CD4-positive, alpha-beta T cell treated with Interleukin-4 for 1 hour (primary cell): ENCODE measurements at regions not wholly inside any gene's neighbourhood (a gene's known extent, or its start where the extent isn't known, plus 50 kb on each side); places are given as distances from the start of the nearest gene placed in this dataset.

Experiments
- DNase-seq, 2 donors: peaks; one replicate each; pipeline ENCODE4 v3.0.0-alpha.2; 2020 to 2022

DNA sequence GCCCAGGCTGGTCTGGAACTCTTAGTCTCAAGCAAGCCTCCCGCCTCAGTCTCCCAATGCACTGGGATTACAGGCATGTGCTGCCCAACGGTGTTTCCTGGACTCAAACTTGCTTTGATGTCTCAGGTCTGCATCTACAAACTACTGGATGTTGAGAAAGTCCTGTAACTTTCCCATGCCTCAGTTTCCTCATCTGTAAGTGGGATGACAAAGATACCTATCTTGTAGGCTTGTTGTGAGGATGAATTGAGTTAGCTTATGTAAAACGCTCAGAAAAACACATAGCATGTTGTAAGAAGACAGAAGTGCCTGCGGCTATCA is 63.6 kb upstream of the NUDT4 start:
- no peak for DNase-seq

DNA sequence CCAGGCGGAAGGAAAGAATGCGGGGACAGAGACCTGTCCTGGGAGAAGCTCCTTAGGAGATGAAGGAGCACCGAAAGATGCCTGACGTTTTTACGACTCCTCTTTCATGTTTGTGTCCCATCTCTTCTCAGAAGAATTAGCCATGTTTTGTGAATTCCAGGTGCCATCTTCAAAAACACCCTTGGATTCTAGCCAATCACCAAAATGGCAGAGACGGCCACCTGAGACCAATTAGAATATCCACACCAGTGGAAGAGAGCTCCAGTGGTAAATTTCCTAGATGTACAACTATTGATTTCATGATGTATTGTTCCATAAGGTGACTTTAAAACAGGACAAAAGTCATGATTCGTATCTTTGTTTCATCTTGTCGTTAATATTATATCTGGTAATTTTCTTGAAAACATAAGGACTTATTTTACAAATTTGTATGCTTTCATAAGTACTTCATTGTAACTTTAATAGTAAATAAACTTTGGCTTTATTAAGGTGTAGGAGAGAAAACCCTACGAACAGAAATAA is 62.3 kb upstream of the NUDT4 start:
- DNase-seq: no peak

DNA sequence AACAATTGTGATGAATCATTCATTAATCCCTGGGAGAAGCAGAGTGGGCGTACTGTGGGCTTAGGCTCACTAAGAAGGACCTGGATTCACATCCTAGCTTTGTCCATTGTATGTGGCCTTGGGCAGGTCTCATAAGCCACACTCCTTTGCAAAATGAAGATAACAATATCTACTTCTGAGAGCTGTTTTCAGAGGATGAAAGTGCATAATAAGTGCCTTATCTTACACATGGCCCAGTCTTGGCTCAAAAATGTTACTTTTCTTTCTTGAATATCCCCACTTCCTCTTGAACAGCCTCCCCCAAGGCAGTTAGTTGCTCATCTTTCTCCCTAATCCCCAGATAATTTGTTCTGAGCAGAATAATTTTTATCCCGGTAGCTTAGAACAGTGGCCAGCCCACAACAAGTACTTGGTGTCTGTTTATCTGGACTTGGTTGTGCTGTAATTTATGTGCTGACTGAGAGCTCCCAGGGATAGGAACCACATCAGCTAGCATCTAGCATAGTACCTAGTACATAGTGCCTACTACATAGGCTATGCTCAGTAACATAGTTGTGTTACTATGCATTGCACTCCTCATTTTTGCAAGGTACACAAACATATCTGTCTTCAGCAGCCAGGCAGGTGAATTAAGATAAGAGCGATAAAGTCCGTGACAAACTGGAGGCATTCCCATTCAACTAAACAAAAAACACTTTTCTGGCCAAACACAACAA is 61.7 kb upstream of the NUDT4 start:
- DNase-seq: no peak

DNA sequence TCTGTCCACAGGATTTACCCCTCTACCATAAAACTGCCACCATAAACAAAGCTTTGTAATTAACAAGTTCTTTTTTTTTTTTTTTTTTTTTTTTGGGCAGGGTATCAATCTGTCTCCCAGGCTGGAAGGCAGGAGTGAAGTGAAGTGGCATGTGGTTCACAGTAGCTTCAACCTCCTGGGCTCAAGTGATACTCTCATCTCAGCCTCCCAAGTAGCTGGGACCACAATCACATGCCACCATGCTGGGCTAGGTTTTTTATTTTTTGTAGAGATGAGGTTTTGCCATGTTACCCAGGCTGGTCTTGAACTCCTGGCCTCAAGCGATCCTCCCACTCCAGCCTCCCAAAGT is 61.1 kb upstream of the NUDT4 start:
- no peak for DNase-seq

DNA sequence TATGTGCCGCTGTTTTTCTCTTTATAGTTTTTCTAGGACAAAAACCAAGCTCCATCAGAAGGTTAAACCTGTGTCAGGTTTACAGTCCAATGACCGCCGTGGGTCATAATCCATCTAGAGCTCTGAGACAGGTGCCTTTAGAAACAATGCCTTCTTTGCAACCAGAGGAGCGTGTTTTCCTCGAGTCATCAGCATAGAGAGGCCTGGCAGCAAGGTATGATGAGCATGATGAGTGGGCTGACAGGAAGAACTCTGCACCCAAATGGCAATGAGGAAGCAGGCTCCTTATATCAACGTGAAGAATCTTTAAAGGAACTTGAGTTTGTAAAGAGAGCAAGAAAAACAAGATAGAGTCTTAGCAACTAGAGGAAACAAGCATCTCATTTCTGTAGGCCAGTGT is 60.5 kb upstream of the NUDT4 start:
- no peak for DNase-seq

DNA sequence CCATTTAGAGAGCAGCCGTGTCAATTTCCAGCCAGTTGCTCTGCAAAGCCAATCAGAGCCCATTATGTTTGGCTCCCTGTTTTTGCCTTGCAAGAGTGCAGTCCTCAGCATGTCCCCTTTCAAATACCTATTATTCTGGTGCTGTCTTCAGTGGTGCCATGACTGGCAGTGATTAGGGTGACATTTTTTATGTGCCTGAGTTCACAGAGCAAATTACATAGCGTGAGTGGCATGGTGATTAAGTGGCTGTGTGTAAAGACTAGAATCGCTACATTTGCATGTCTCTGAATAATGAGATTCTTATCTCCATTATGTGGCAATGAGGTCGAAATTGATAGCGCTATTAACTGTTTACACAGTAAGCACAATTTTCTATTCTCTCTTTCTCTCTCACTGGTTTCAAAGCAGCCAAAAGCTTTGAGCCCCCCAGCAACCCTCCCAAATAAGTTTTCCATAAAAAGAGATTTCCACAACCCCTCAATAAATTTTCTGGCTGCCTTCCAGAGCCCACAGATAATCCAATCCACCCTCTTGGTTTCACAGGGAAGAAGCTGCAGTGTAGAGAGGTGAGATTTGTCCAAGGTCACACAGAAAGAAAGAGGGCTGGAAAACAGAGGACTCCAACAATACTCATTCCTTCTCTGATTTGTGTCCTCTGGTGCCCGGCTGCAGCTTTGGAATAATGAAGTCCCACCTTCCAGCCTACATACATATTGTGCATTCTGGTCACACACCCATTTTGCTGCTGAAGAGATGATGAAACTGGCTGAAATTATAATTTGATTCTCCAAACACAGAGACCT is 58.8 kb upstream of the NUDT4 start:
- no peak for DNase-seq

DNA sequence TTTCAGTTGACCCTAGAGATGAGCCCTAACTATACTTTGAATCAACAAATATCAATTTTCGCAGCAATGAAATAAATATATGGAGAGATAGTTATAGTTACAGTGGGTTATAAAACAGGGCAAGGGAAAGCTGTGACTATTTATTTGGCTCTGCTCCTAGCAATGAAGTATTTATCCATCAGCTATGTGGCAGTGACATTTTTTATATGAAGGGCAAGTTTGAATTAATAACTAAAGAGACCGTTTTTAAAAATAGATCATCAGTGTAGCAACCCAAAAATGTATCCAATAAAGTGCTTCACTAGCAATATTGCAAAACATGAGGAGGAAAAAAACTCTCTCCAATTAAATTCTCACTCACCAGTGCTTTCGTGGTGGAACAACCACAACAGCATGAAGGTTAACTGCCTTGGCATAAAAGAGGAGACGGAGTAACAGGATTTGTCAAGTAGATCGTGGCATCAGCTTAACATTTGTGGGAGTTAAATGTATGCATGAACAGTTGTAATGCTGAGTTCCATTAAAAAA is 58.1 kb upstream of the NUDT4 start:
- no peak for DNase-seq

DNA sequence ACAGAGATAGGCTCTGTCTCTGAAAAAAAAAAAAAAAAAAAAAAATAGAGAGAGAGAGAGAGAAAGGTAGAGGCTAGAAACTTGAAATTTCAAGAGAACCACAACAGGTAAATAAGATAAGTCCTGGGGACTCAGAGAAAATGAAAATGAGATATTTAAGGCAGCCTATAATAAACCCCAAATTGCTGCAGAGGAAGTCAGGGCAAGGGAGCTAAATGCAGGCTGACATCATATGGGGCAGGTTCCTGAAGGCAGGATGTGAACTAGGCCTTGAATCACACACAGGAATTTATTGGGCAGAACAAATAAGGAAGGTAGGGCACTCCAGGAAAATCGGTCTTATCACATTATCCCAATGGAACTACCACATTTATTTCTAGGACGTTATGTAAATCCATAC is 54.9 kb upstream of the NUDT4 start:
- no peak for DNase-seq

DNA sequence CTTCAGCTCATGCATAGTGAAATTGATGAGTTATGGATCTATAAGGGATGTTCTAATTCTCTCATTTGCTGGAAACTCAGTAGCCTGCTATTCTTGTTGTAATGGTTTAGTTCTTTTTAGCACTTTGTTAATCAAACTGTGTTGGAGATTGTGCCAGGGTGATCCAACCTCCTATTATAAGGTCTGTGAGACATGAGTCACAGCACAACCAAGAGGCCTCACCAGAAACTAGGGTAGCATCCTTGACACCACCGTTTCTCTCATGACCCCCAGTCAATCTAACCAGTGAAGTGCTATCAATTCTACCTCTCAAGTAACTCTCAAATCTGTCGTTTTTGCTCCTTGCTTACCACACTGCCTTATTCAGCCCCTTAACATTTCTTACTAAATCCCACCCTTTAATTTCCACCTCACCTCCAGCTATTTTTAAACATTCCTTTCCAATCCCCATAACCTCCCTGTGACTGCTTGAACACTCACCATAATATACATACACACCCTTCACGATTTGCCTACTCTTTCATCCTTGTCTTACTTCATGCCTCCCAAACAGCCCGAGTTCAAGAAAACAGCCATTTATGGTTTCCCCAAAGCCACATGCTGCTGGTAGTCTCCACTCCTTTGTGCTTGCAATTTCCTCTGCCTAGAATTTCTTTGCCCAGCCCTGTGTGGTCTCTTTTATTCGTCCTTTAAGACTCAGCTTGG is 53.9 kb upstream of the NUDT4 start:
- DNase-seq: no peak

DNA sequence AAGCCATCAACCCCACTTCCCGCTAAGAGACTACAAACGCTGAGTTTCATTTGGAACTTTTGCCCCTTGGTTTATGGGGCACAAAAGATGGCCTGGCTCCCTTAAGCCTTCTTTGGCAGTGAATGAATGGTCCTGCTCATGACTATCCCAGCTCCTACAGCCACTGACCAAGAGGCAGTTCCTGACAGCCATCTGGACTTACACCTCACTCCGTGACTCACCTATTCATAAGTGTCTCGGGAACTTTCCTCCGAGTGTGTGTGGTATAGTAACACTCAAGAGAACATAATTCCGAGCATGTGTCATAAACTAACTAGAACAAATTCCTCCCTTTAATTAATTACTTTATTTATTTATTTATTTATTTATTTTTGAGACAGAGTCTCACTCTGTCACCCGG is 51.9 kb upstream of the NUDT4 start:
- DNase-seq: no peak
